Kidney epithelial cell (primary cell): ENCODE measurements at regions not wholly inside any gene's neighbourhood (a gene's known extent, or its start where the extent isn't known, plus 50 kb on each side); places are given as distances from the start of the nearest gene placed in this dataset.

Source experiments
- DNase-seq: peaks from one replicate; pipeline ENCODE4 v3.0.0-alpha.2; 2010; ENCODE audit warnings: low read depth
- H3K27me3 ChIP-seq: 2 replicates; pipeline ENCODE4 v1.6.0; 2011; ENCODE audit warnings: low read length; ENCODE audit not compliant: control insufficient read depth, insufficient read depth
- H3K36me3 ChIP-seq: 2 replicates; pipeline ENCODE4 v1.5.1; 2011; ENCODE audit warnings: low read length; ENCODE audit not compliant: control insufficient read depth, insufficient read depth
- H3K4me3 ChIP-seq: 2 replicates; pipeline ENCODE4 v1.5.1; 2011; ENCODE audit warnings: low read depth, mild to moderate bottlenecking, control low read depth, low read length
- CTCF ChIP-seq: IDR thresholded peaks from 2 replicates; pipeline ENCODE4 v1.5.1; 2011; ENCODE audit warnings: mild to moderate bottlenecking, moderate library complexity, low read length, control low read depth, inconsistent platforms; ENCODE audit not compliant: insufficient read depth, poor library complexity, severe bottlenecking

GRCh38 chr6:98576791-98577190 is 257.6 kb upstream of the POU3F2 start:
- Histone ChIP-seq H3K4me3 (no peak overlapping the region), H3K27me3 (no peaks in the 10 kb centered on the region), H3K36me3 (no peaks in the 10 kb centered on the region)
- TF ChIP-seq CTCF = no peak
- DNase-seq = no peak

DNA sequence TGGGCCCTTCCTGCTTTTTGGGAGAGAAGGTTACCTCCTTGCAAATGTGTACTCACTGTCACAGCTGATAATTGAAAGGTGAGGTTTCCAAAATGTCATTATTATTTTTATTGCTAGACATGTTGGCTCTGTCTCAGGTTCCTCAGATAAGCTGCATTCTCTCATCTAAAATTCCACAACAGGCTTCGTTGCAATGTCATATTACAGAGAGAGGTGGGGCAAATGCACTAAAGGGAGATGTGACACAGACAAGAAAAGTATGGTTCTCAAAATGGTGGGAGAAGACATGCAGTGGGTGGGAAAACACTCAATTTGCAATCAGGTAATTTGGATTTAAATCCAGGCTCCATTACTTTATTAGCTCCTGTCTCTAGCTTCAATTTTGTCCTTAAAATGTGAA is 256.4 kb upstream of the POU3F2 start:
- Histone ChIP-seq H3K36me3 (no peaks in the 10 kb centered on the region), H3K4me3 (no peak overlapping the region), H3K27me3 (no peaks in the 10 kb centered on the region)
- TF ChIP-seq CTCF = no peak
- no peak for DNase-seq

GRCh38 chr6:98579079-98579478 is 255.3 kb upstream of the POU3F2 start:
- no peaks in the 10 kb centered on the region for H3K27me3 ChIP-seq
- no peak for DNase-seq
- H3K36me3 ChIP-seq = no peaks in the 10 kb centered on the region
- H3K4me3 ChIP-seq = no peak overlapping the region
- no peak for TF ChIP-seq CTCF

- H3K36me3 ChIP-seq = no peaks in the 10 kb centered on the region
- TF ChIP-seq CTCF = no peak
- no peaks in the 10 kb centered on the region for H3K27me3 ChIP-seq
- no peak for DNase-seq
- H3K4me3 ChIP-seq = no peak overlapping the region
Measured at GRCh38 chr6:98579941-98580340, 254.4 kb upstream of the POU3F2 start.

GRCh38 chr6:98581705-98582104 is 252.7 kb upstream of the POU3F2 start:
- Histone ChIP-seq H3K4me3 (no peak overlapping the region), H3K36me3 (no peaks in the 10 kb centered on the region), H3K27me3 (no peaks in the 10 kb centered on the region)
- no peak for DNase-seq
- TF ChIP-seq CTCF = no peak

GRCh38 chr6:98583506-98583905 is 250.9 kb upstream of the POU3F2 start:
- no peak overlapping the region for H3K4me3 ChIP-seq
- DNase-seq = no peak
- no peaks in the 10 kb centered on the region for H3K36me3 ChIP-seq
- H3K27me3 ChIP-seq = no peaks in the 10 kb centered on the region
- TF ChIP-seq CTCF = no peak
